Stimulated activated CD4-positive, alpha-beta T cell treated with anti-CD3 and anti-CD28 coated beads, Interleukin-15, amount 100 ng/mL, for 48 hours (primary cell): ENCODE measurements at regions not wholly inside any gene's neighbourhood (a gene's known extent, or its start where the extent isn't known, plus 50 kb on each side); places are given as distances from the start of the nearest gene placed in this dataset.

Experiments
- DNase-seq, 2 donors: peaks; one replicate each; pipeline ENCODE4 v3.0.0-alpha.2; 2020; ENCODE audit warnings: low read depth in 2 of 2

GRCh38 chr21:38556390-38556789 is 58.1 kb upstream of the ERG start:
- DNase-seq = no peak

GRCh38 chr21:38561205-38561604 is 62.9 kb upstream of the ERG start:
- DNase-seq = no peak

- no peak for DNase-seq
Observed at GRCh38 chr21:38561613-38562581, 63.6 kb upstream of the ERG start.

- no peak for DNase-seq
Observed at GRCh38 chr21:38567335-38567969, 69.2 kb upstream of the ERG start.

- DNase-seq = no peak
Observed at GRCh38 chr21:38567970-38568360, 69.7 kb upstream of the ERG start.

GRCh38 chr21:38569733-38570132 is 71.5 kb upstream of the ERG start:
- no peak for DNase-seq

GRCh38 chr21:38570596-38570995 is 72.3 kb upstream of the ERG start:
- DNase-seq = no peak

GRCh38 chr21:38574895-38575575 is 76.8 kb upstream of the ERG start:
- no peak for DNase-seq

- DNase-seq = no peak
Observed at GRCh38 chr21:38577887-38578286, 79.6 kb upstream of the ERG start.

- no peak for DNase-seq
Observed at GRCh38 chr21:38590449-38591217, 92.4 kb upstream of the ERG start.

- DNase-seq = no peak
Observed at GRCh38 chr21:38591218-38591537, 92.9 kb upstream of the ERG start.

GRCh38 chr21:38596264-38597042 is 98.2 kb upstream of the ERG start:
- DNase-seq = no peak

- DNase-seq = no peak
Observed at GRCh38 chr21:38597421-38597820, 99.1 kb upstream of the ERG start.

- no peak for DNase-seq
Observed at GRCh38 chr21:38598413-38598812, 100.1 kb upstream of the ERG start.

GRCh38 chr21:38599381-38599975 is 101.2 kb upstream of the ERG start:
- no peak for DNase-seq

- DNase-seq = no peak
Observed at GRCh38 chr21:38600106-38600505, 101.8 kb upstream of the ERG start.

- DNase-seq = no peak
Observed at GRCh38 chr21:38605236-38605635, 107.0 kb upstream of the ERG start.

- no peak for DNase-seq
Observed at GRCh38 chr21:38609580-38609979, 111.3 kb upstream of the ERG start.

GRCh38 chr21:38610623-38611251 is 112.5 kb upstream of the ERG start:
- no peak for DNase-seq

- DNase-seq = no peak
Observed at GRCh38 chr21:38611277-38611676, 113.0 kb upstream of the ERG start.
